GM12872 (cell line): ENCODE measurements at regions not wholly inside any gene's neighbourhood (a gene's known extent, or its start where the extent isn't known, plus 50 kb on each side); places are given as distances from the start of the nearest gene placed in this dataset.

ENCODE experiments used
- CTCF ChIP-seq: IDR thresholded peaks from 3 replicates; pipeline ENCODE4 v1.5.1; 2011; ENCODE audit warnings: low read depth, mild to moderate bottlenecking, low read length, moderate library complexity; ENCODE audit not compliant: insufficient read depth

DNA sequence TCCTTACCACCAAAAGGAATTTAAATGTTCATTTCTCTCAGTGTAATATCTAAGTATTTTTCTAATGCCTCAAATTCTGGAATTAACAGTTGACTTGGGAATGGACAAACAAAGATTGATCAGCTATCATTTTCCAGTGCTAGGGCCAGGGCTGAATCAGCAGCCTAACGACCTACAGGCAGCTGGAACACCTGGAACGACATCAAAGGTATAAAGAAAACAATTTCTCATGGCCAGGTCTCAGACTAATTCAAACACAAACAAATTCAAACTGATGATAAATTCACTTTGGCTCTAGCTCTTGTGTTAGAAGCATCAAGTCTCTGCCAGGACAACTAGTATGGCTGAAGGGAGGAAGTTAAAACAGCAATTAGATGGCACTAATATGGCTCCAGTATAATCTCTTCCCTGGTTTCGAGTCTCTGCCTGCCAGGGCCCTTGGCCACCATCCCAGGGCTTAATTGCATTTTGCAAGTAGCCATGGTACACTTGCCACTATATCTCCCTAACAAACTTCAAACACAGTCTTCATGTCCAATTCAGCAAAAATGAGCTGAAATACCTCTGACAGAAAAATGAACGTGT is 70.2 kb upstream of the FSHR start:
- no peak for TF ChIP-seq CTCF

DNA sequence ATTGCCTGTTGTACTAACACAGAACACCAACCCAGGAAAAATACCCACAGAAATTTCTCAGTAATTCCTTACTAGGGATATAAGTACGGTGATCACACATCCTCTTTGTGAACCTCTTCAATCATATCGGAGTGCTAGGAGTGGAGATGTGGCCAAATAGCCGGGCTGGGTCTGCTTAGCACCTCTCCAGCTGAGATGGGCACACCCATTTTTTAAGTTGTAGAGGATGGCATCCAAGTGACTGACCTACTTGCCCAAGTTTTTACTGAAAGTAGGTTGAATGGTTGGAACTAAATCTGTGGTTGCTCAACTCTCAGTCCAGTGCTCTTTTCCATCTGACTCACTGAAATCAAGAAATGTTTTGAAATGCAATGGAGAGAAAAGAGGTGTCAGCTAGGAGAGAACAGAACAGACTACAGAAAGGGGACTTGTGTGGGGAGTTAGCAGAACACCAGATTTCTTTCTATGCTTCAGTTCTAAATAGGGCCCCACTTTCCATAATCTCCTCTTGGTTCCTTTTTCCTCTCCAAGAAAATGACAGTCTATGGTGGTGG is 68.7 kb upstream of the FSHR start:
- no peak for TF ChIP-seq CTCF

DNA sequence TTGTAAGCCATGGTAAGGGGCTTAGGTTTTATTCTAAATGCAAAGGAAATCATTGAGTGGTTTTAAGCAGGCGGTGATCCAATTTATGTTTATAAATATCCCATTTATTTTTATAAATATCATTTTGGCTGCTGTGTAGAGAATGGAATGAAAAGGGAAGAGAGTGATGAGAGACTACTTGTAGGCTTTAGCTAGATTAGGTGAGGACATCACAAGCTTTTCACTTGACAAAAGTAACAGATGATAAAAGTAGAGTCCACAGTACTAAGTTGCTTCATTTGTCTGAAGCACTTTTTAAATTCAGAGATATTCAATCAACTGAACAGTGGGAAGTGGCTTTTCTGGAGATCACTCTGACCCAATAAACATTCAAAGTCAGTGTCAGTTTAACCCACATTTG is 65.4 kb upstream of the FSHR start:
- no peak for TF ChIP-seq CTCF

GRCh38 chr2:49210191-49210590 is 55.9 kb upstream of the FSHR start:
- TF ChIP-seq CTCF, result no peak

DNA sequence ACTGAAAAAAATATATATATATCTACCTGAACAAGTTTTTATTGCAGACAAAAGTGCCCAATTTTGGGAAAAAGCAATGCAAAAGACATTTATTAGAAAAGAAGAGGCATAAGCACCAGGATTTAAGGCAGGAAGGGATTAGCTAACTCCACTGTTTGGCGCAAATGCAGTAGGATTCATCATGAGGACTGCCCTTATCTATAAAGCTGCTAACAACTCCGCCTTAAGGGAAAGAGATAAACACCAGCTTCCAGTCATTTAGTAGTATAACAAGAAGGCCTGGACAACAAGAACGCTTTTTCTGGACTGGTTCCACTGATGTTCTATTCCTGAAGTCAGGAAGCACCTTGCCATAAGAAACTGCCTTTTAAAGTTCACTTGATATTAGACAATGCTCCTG is 52.9 kb upstream of the FSHR start:
- no peak for TF ChIP-seq CTCF
